ENCODE measurements at regions not wholly inside any gene's neighbourhood (a gene's known extent, or its start where the extent isn't known, plus 50 kb on each side); places are given as distances from the start of the nearest gene placed in this dataset.

- no peak for TF ChIP-seq BACH1 (IDR thresholded peaks at IDR 0.05; ENCODE audit: low read length)
- no peak for TF ChIP-seq CTCF (IDR thresholded peaks at IDR 0.05; ENCODE audit: control extremely low read depth in 1 of 3, insufficient read depth in 1 of 3, low read depth in 1 of 3, low read length in 3 of 3)
- no peak for TF ChIP-seq JUND (IDR thresholded peaks at IDR 0.05; ENCODE audit: low read length)
- no peak for TF ChIP-seq JUN (IDR thresholded peaks at IDR 0.05; ENCODE audit: low read depth, low read length)
- TF ChIP-seq CBX5 (IDR thresholded peaks at IDR 0.05; ENCODE audit: low read depth, low read length) = no peak
- TF ChIP-seq HDAC2 (IDR thresholded peaks at IDR 0.05; ENCODE audit: borderline replicate concordance in 1 of 2, low read depth in 2 of 2, low read length in 2 of 2) = no peak
- TF ChIP-seq TCF12 (IDR thresholded peaks at IDR 0.05; ENCODE audit: low read depth, low read length) = no peak
- TF ChIP-seq POLR2AphosphoS5 (IDR thresholded peaks at IDR 0.05; ENCODE audit: low read depth, low read length) = no peak
- TF ChIP-seq MAX (IDR thresholded peaks at IDR 0.05) = no peak
- no peak for TF ChIP-seq POLR2A (IDR thresholded peaks at IDR 0.05; ENCODE audit: control extremely low read depth in 1 of 2, low read depth in 2 of 2, low read length in 2 of 2)
- TF ChIP-seq EP300 (IDR thresholded peaks at IDR 0.05; ENCODE audit: borderline replicate concordance in 1 of 2, low read depth in 2 of 2, low read length in 2 of 2) = no peak
- no peak for TF ChIP-seq NANOG (IDR thresholded peaks at IDR 0.05; ENCODE audit: insufficient read depth, low read depth, low read length, poor library complexity, severe bottlenecking)
Observed at GRCh38 chr19:31506102-31506501, 156.9 kb upstream of the TSHZ3 start.
